Activated CD4-positive, alpha-beta T cell treated with anti-CD3 and anti-CD28 coated beads, Interleukin-2, amount 10 ng/mL, durations not matched to agents 7 days and 5 days (primary cell): ENCODE measurements at regions not wholly inside any gene's neighbourhood (a gene's known extent, or its start where the extent isn't known, plus 50 kb on each side); places are given as distances from the start of the nearest gene placed in this dataset.

Source experiments
- CTCF ChIA-PET: fragments of 350-600 bp; sonication (Branson Sonifier 250); formaldehyde crosslinking; loops from one replicate; lab custom pipeline; 2021; ENCODE audit warnings: antibody characterized with exemption; lab: Charles Lee
- POLR2A ChIA-PET: fragments of 350-600 bp; sonication (Branson Sonifier 250); formaldehyde crosslinking; loops from one replicate; lab custom pipeline; 2021; ENCODE audit warnings: antibody characterized with exemption; lab: Charles Lee
- DNase-seq: peaks from one replicate; pipeline ENCODE4 v3.0.0-alpha.2; 2020
- H3K27ac Mint-ChIP-seq: one replicate; pipeline ENCODE4 v1.8.0; 2021; ENCODE audit warnings: mild to moderate bottlenecking, moderate library complexity, mixed read lengths
- H3K27me3 Mint-ChIP-seq: one replicate; pipeline ENCODE4 v1.8.0; 2021; ENCODE audit warnings: mixed read lengths
- H3K36me3 Mint-ChIP-seq: one replicate; pipeline ENCODE4 v1.8.0; 2021; ENCODE audit warnings: low read depth, mixed read lengths
- H3K4me1 Mint-ChIP-seq: one replicate; pipeline ENCODE4 v1.8.0; 2021; ENCODE audit warnings: mixed read lengths
- H3K4me3 Mint-ChIP-seq: one replicate; pipeline ENCODE4 v1.8.0; 2021; ENCODE audit warnings: mild to moderate bottlenecking, moderate library complexity, mixed read lengths
- H3K9me3 Mint-ChIP-seq: one replicate; pipeline ENCODE4 v1.8.0; 2021; ENCODE audit warnings: mixed read lengths

- peaks cover 3% of the 10 kb centered on the region for H3K4me1 Mint-ChIP-seq
- no peaks in the 10 kb centered on the region for H3K36me3 Mint-ChIP-seq
- H3K9me3 Mint-ChIP-seq: no peaks in the 10 kb centered on the region
- ChIA-PET POLR2A (no interaction called here), CTCF (interaction anchor here (1.3 to 1.8 kb wide), 3 partner anchors 11 to 66 kb away, joined by 3 to 4 read pairs (median 3); no protein-coding TSS in a partner anchor)
- H3K27ac Mint-ChIP-seq: no peak overlapping the region
- DNase-seq: no peak
- H3K27me3 Mint-ChIP-seq: no peaks in the 10 kb centered on the region
- H3K4me3 Mint-ChIP-seq: no peak overlapping the region
Measured at GRCh38 chr4:81758574-81759264, 287.0 kb upstream of the RASGEF1B start.

GRCh38 chr4:81757691-81758090, 286.0 kb upstream of the RASGEF1B start:
- ChIA-PET CTCF (interaction anchor here (1.1 kb wide), 1 partner anchor 162 kb away, joined by 3 read pairs; no protein-coding TSS in a partner anchor), POLR2A (no interaction called here)
- Mint-ChIP-seq H3K9me3 (no peaks in the 10 kb centered on the region), H3K36me3 (no peaks in the 10 kb centered on the region), H3K27me3 (no peaks in the 10 kb centered on the region), H3K4me3 (no peak overlapping the region), H3K4me1 (peaks cover 3% of the 10 kb centered on the region), H3K27ac (no peak overlapping the region)
- no peak for DNase-seq

- no peak for DNase-seq
- Mint-ChIP-seq H3K27me3 (no peaks in the 10 kb centered on the region), H3K9me3 (no peaks in the 10 kb centered on the region), H3K36me3 (no peaks in the 10 kb centered on the region), H3K4me1 (peaks cover 3% of the 10 kb centered on the region), H3K4me3 (no peak overlapping the region), H3K27ac (no peak overlapping the region)
- ChIA-PET CTCF (interaction anchor here (1.1 kb wide), 1 partner anchor 161 kb away, joined by 3 read pairs; no protein-coding TSS in a partner anchor), POLR2A (no interaction called here)
Measured at GRCh38 chr4:81756973-81757372, 285.3 kb upstream of the RASGEF1B start.

- CTCF ChIA-PET: no interaction called here
- Mint-ChIP-seq H3K27ac (no peak overlapping the region), H3K4me1 (peaks cover 3% of the 10 kb centered on the region), H3K36me3 (no peaks in the 10 kb centered on the region), H3K4me3 (no peak overlapping the region), H3K27me3 (no peaks in the 10 kb centered on the region), H3K9me3 (no peaks in the 10 kb centered on the region)
- no peak for DNase-seq
- POLR2A ChIA-PET: no interaction called here
Measured at GRCh38 chr4:81756042-81756441, 284.3 kb upstream of the RASGEF1B start.

GRCh38 chr4:81754169-81754568, 282.5 kb upstream of the RASGEF1B start:
- H3K27ac Mint-ChIP-seq: no peak overlapping the region
- DNase-seq: no peak
- POLR2A ChIA-PET: no interaction called here
- peaks cover 3% of the 10 kb centered on the region for H3K4me1 Mint-ChIP-seq
- CTCF ChIA-PET: no interaction called here
- H3K36me3 Mint-ChIP-seq: no peaks in the 10 kb centered on the region
- H3K9me3 Mint-ChIP-seq: no peaks in the 10 kb centered on the region
- no peak overlapping the region for H3K4me3 Mint-ChIP-seq
- no peaks in the 10 kb centered on the region for H3K27me3 Mint-ChIP-seq

- Mint-ChIP-seq H3K9me3 (no peaks in the 10 kb centered on the region), H3K27ac (no peak overlapping the region), H3K4me1 (peaks cover 8% of the 10 kb centered on the region), H3K4me3 (no peak overlapping the region), H3K36me3 (no peaks in the 10 kb centered on the region), H3K27me3 (no peaks in the 10 kb centered on the region)
- DNase-seq: no peak
- ChIA-PET CTCF (no interaction called here), POLR2A (no interaction called here)
Measured at GRCh38 chr4:81751531-81752289, 280.0 kb upstream of the RASGEF1B start.

GRCh38 chr4:81747242-81747930, 275.7 kb upstream of the RASGEF1B start:
- H3K36me3 Mint-ChIP-seq: no peaks in the 10 kb centered on the region
- no peaks in the 10 kb centered on the region for H3K9me3 Mint-ChIP-seq
- CTCF ChIA-PET: interaction anchor here (1.5 kb wide), 1 partner anchor 9 kb away, joined by 3 read pairs; no protein-coding TSS in a partner anchor
- no peak overlapping the region for H3K4me3 Mint-ChIP-seq
- peaks cover 6% of the 10 kb centered on the region for H3K4me1 Mint-ChIP-seq
- POLR2A ChIA-PET: no interaction called here
- DNase-seq: no peak
- H3K27ac Mint-ChIP-seq: no peak overlapping the region
- H3K27me3 Mint-ChIP-seq: no peaks in the 10 kb centered on the region

GRCh38 chr4:81746773-81747172, 275.1 kb upstream of the RASGEF1B start:
- no peak overlapping the region for H3K4me3 Mint-ChIP-seq
- ChIA-PET CTCF (no interaction called here), POLR2A (no interaction called here)
- no peaks in the 10 kb centered on the region for H3K9me3 Mint-ChIP-seq
- H3K4me1 Mint-ChIP-seq: peaks cover 6% of the 10 kb centered on the region
- H3K27ac Mint-ChIP-seq: no peak overlapping the region
- no peak for DNase-seq
- no peaks in the 10 kb centered on the region for H3K36me3 Mint-ChIP-seq
- H3K27me3 Mint-ChIP-seq: no peaks in the 10 kb centered on the region

GRCh38 chr4:81746071-81746470, 274.4 kb upstream of the RASGEF1B start:
- ChIA-PET POLR2A (interaction anchor here (0.7 kb wide), 1 partner anchor 86 kb away, joined by 11 read pairs; no protein-coding TSS in a partner anchor), CTCF (interaction anchor here (0.7 kb wide), 1 partner anchor 61 kb away, joined by 3 read pairs; no protein-coding TSS in a partner anchor)
- H3K27ac Mint-ChIP-seq: no peak overlapping the region
- no peak for DNase-seq
- H3K27me3 Mint-ChIP-seq: no peaks in the 10 kb centered on the region
- no peak overlapping the region for H3K4me3 Mint-ChIP-seq
- no peaks in the 10 kb centered on the region for H3K9me3 Mint-ChIP-seq
- no peaks in the 10 kb centered on the region for H3K36me3 Mint-ChIP-seq
- H3K4me1 Mint-ChIP-seq: peaks cover 6% of the 10 kb centered on the region

- H3K27me3 Mint-ChIP-seq: no peaks in the 10 kb centered on the region
- CTCF ChIA-PET: no interaction called here
Measured at GRCh38 chr4:81745050-81745449, 273.3 kb upstream of the RASGEF1B start.

GRCh38 chr4:81743731-81744435, 272.2 kb upstream of the RASGEF1B start:
- Mint-ChIP-seq H3K4me1 (peaks cover 6% of the 10 kb centered on the region), H3K4me3 (no peak overlapping the region), H3K9me3 (no peaks in the 10 kb centered on the region), H3K36me3 (no peaks in the 10 kb centered on the region), H3K27me3 (no peaks in the 10 kb centered on the region), H3K27ac (no peak overlapping the region)
- ChIA-PET POLR2A (no interaction called here), CTCF (interaction anchor here (0.8 kb wide), 1 partner anchor 20 kb away, joined by 3 read pairs; no protein-coding TSS in a partner anchor)
- DNase-seq: no peak

More at GRCh38 chr4:81745050-81745449, 273.3 kb upstream of the RASGEF1B start:
- no peak for DNase-seq
- H3K4me3 Mint-ChIP-seq: no peak overlapping the region
- H3K4me1 Mint-ChIP-seq: peaks cover 6% of the 10 kb centered on the region
- no peak overlapping the region for H3K27ac Mint-ChIP-seq
- H3K36me3 Mint-ChIP-seq: no peaks in the 10 kb centered on the region
- no peaks in the 10 kb centered on the region for H3K9me3 Mint-ChIP-seq
- POLR2A ChIA-PET: no interaction called here

- Mint-ChIP-seq H3K4me1 (no peaks in the 10 kb centered on the region), H3K36me3 (no peaks in the 10 kb centered on the region), H3K27ac (no peak overlapping the region), H3K4me3 (no peak overlapping the region), H3K27me3 (no peaks in the 10 kb centered on the region), H3K9me3 (peaks cover 3% of the 10 kb centered on the region)
- CTCF ChIA-PET: interaction anchor here (0.7 kb wide), 1 partner anchor 111 kb away, joined by 5 read pairs; no protein-coding TSS in a partner anchor
- no peak for DNase-seq
- POLR2A ChIA-PET: no interaction called here
Measured at GRCh38 chr4:81740487-81740886, 268.8 kb upstream of the RASGEF1B start.
